ENCODE measurements at regions not wholly inside any gene's neighbourhood (a gene's known extent, or its start where the extent isn't known, plus 50 kb on each side); places are given as distances from the start of the nearest gene placed in this dataset.

DNA sequence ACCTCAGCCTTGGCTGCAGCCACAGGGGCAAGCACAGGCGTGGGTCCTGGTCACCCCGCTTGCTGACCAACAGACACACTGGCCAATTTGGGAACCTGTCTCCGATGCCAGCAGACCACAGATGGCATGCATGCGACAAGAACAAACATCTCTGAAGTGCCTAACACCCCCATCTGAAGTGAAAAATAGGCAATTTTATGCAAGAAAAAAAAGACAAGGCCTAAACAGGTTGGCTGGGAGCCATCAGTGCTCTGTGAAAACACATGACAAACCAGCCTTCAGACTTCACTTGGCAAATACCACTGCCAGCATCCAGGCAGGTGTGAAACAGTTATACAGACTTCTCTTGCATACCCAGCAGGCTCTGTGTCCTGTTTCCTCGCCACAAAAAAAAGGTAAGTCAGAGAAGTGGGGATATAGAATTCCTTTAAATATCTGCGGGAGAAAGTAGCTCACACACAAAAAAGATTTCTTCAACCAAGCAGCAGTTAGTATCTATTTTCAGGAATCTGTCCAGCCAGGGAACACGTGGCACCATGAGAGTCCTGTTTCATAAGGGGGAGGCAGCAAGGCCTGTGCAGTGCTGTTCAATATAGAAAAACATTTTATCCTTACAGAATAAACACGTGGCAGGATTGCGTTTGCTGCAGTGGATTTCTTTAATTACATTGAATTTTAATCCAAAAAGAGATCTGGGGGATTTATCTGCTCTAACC lies 293.4 kb upstream of the MKLN1 start:
- no peak for TF ChIP-seq POLR2A (IDR thresholded peaks at IDR 0.05)
- TF ChIP-seq CTCF (IDR thresholded peaks at IDR 0.05): no peak
- TF ChIP-seq POLR2AphosphoS5 (IDR thresholded peaks at IDR 0.05): no peak
- no peak for TF ChIP-seq EP300 (IDR thresholded peaks at IDR 0.05)

All from sigmoid colon (tissue), 4 donors.